Liver (tissue), 8 donors: ENCODE measurements at regions not wholly inside any gene's neighbourhood (a gene's known extent, or its start where the extent isn't known, plus 50 kb on each side); places are given as distances from the start of the nearest gene placed in this dataset.

Experiments
- DNase-seq: peaks from one replicate; pipeline ENCODE4 v3.0.0-alpha.2; 2017; ENCODE audit warnings: low spot score
- H3K27ac ChIP-seq, 2 donors: one replicate each; pipeline ENCODE4 v1.7.0; 2013; ENCODE audit warnings: inconsistent platforms in 2 of 2, low read length in 2 of 2, control low read depth in 1 of 2, low read depth in 1 of 2, mild to moderate bottlenecking in 1 of 2
- H3K27me3 ChIP-seq, 4 donors: one replicate each; pipeline versions ENCODE4 v1.6.1 to v1.7.0; 2013; ENCODE audit warnings: low read length in 3 of 4, inconsistent platforms in 1 of 4, mild to moderate bottlenecking in 1 of 4, moderate library complexity in 1 of 4; ENCODE audit not compliant: control insufficient read depth in 4 of 4, insufficient read depth in 4 of 4
- H3K36me3 ChIP-seq, 4 donors: one replicate each; pipeline versions ENCODE4 v1.6.1 to v1.7.0; 2013; ENCODE audit warnings: low read length in 3 of 4, mild to moderate bottlenecking in 3 of 4, low read depth in 1 of 4, moderate library complexity in 1 of 4; ENCODE audit not compliant: control insufficient read depth in 4 of 4, insufficient read depth in 3 of 4
- H3K4me1 ChIP-seq, 4 donors: one replicate each; pipeline versions ENCODE4 v1.6.1 to v1.7.0; 2013; ENCODE audit warnings: low read length in 3 of 4, mild to moderate bottlenecking in 3 of 4, moderate library complexity in 1 of 4; ENCODE audit not compliant: control insufficient read depth in 4 of 4, insufficient read depth in 4 of 4
- H3K4me3 ChIP-seq, 3 donors: one replicate each; pipeline versions ENCODE4 v1.6.1 to v1.7.0; 2013; ENCODE audit warnings: low read length in 3 of 3, control low read depth in 1 of 3, low read depth in 1 of 3, mild to moderate bottlenecking in 1 of 3
- H3K9ac ChIP-seq, 2 donors: one replicate each; pipeline ENCODE4 v1.7.0; 2013; ENCODE audit warnings: low read length in 2 of 2, mild to moderate bottlenecking in 2 of 2, moderate library complexity in 2 of 2, control low read depth in 1 of 2, low read depth in 1 of 2
- H3K9me3 ChIP-seq, 4 donors: one replicate each; pipeline versions ENCODE4 v1.6.1 to v1.7.0; 2013; ENCODE audit warnings: low read length in 3 of 4; ENCODE audit not compliant: control insufficient read depth in 4 of 4
- ATF3 ChIP-seq: IDR thresholded peaks from 2 replicates; pipeline ENCODE4 v1.6.1; 2016; ENCODE audit warnings: antibody characterized with exemption
- CTCF ChIP-seq: fragments of 150-350 bp; IDR thresholded peaks from 2 replicates; pipeline ENCODE4 v1.5.1; 2017; ENCODE audit warnings: improper control_type of control experiment, low read depth, low read length; ENCODE audit not compliant: missing input control
- EGR1 ChIP-seq, 2 donors: IDR thresholded peaks; 2 replicates each; pipeline ENCODE4 v1.6.1; 2016 to 2018; ENCODE audit warnings: antibody characterized with exemption in 2 of 2, low read depth in 2 of 2
- FOXA1 ChIP-seq: IDR thresholded peaks from 2 replicates; pipeline ENCODE4 v1.6.1; 2016; ENCODE audit warnings: antibody characterized with exemption
- FOXA2 ChIP-seq: IDR thresholded peaks from 2 replicates; pipeline ENCODE4 v1.6.1; 2016; ENCODE audit warnings: antibody characterized with exemption
- HNF4A ChIP-seq, 2 donors: conservative IDR thresholded peaks; 2 replicates each; pipeline ENCODE4 v1.6.1; 2016; ENCODE audit warnings: antibody characterized with exemption in 2 of 2, mild to moderate bottlenecking in 2 of 2
- HNF4G ChIP-seq: IDR thresholded peaks from 2 replicates; pipeline ENCODE4 v1.6.1; 2016; ENCODE audit warnings: antibody characterized with exemption
- MAX ChIP-seq: IDR thresholded peaks from 2 replicates; pipeline ENCODE4 v1.6.1; 2016; ENCODE audit warnings: antibody characterized with exemption
- NR2F2 ChIP-seq: IDR thresholded peaks from 2 replicates; pipeline ENCODE4 v1.6.1; 2016; ENCODE audit warnings: antibody characterized with exemption
- RAD21 ChIP-seq, 2 donors: IDR thresholded peaks; 2 replicates each; pipeline ENCODE4 v1.6.1; 2016; ENCODE audit warnings: antibody characterized with exemption in 2 of 2, mild to moderate bottlenecking in 2 of 2
- REST ChIP-seq: IDR thresholded peaks from 2 replicates; pipeline ENCODE4 v1.6.1; 2016; ENCODE audit warnings: antibody characterized with exemption, mild to moderate bottlenecking
- SP1 ChIP-seq: IDR thresholded peaks from 2 replicates; pipeline ENCODE4 v1.6.1; 2018; ENCODE audit warnings: antibody characterized with exemption, mild to moderate bottlenecking
- TAF1 ChIP-seq: conservative IDR thresholded peaks from 2 replicates; pipeline ENCODE4 v1.6.1; 2016; ENCODE audit warnings: antibody characterized with exemption, mild to moderate bottlenecking
- YY1 ChIP-seq: IDR thresholded peaks from 2 replicates; pipeline ENCODE4 v1.6.1; 2016; ENCODE audit warnings: antibody characterized with exemption, mild to moderate bottlenecking
- ZBTB33 ChIP-seq: IDR thresholded peaks from 2 replicates; pipeline ENCODE4 v1.6.1; 2016; ENCODE audit warnings: antibody characterized with exemption
- WGBS: extraction: QIAGEN DNeasy Blood & Tissue Kit; methylation state at CpG from one replicate; pipeline ENCODE4 v1.1.7; 2013; 5-methylcytosine and 5-hydroxymethylcytosine counted together
- donor health status: healthy.
- donor health status: healthy.
- donor health status: healthy.
- donor health status: healthy.
- donor health status: healthy.

GRCh38 chr3:128553560-128553959 lies 60.6 kb upstream of the GATA2 start:
- Histone ChIP-seq H3K4me3 (no peak overlapping the region), H3K27me3 (peaks cover 0 to 14% (median 0%) of the 10 kb centered on the region in 4 donors), H3K9ac (no peak overlapping the region), H3K4me1 (no peaks in the 10 kb centered on the region), H3K27ac (no peak overlapping the region), H3K9me3 (no peaks in the 10 kb centered on the region), H3K36me3 (no peaks in the 10 kb centered on the region)
- 82% methylated on average over 5 of the region's 5 CpGs for WGBS
- DNase-seq, result peak; percentile 27
- TF ChIP-seq HNF4A (conservative IDR thresholded peaks at IDR 0.05) (no peak), ATF3 (no peak), RAD21 (IDR thresholded peaks at IDR 0.05) (no peak), MAX (no peak), NR2F2 (no peak), ZBTB33 (no peak), TAF1 (no peak), FOXA2 (no peak), EGR1 (IDR thresholded peaks at IDR 0.05; ENCODE audit: low read depth in 2 of 2) (no peak), CTCF (no peak), FOXA1 (no peak), SP1 (no peak), HNF4G (no peak), REST (no peak)

GRCh38 chr3:128551867-128552266 lies 58.9 kb upstream of the GATA2 start:
- H3K27ac ChIP-seq, result no peak overlapping the region
- no peak for TF ChIP-seq NR2F2
- no peak for TF ChIP-seq RAD21 (IDR thresholded peaks at IDR 0.05)
- no peak for TF ChIP-seq CTCF
- TF ChIP-seq ZBTB33, result no peak
- no peak for TF ChIP-seq REST
- no peak for TF ChIP-seq MAX
- TF ChIP-seq YY1, result no peak
- TF ChIP-seq FOXA2, result no peak
- no peak for TF ChIP-seq HNF4A (conservative IDR thresholded peaks at IDR 0.05)
- no peak for TF ChIP-seq FOXA1

More at GRCh38 chr3:128551867-128552266, 58.9 kb upstream of the GATA2 start:
- H3K27me3 ChIP-seq, result peaks cover 0 to 10% (median 0%) of the 10 kb centered on the region in 4 donors
- H3K4me1 ChIP-seq, result no peaks in the 10 kb centered on the region
- no peak for DNase-seq
- H3K36me3 ChIP-seq, result no peaks in the 10 kb centered on the region
- no peaks in the 10 kb centered on the region for H3K9me3 ChIP-seq
- 55% methylated on average over 4 of the region's 4 CpGs for WGBS
- no peak overlapping the region for H3K4me3 ChIP-seq
- no peak overlapping the region for H3K9ac ChIP-seq
